MM.1S (cell line): ENCODE measurements at regions not wholly inside any gene's neighbourhood (a gene's known extent, or its start where the extent isn't known, plus 50 kb on each side); places are given as distances from the start of the nearest gene placed in this dataset.

Source experiments
- EZH2 ChIP-seq: fragments of 300-600 bp; sonication (generic); optimal IDR thresholded peaks from 2 replicates; pipeline ENCODE3; 2017; ENCODE audit warnings: low read depth, mild to moderate bottlenecking, antibody characterized with exemption, low read length, mixed read lengths
- EZH2phosphoT487 ChIP-seq: fragments of 300-600 bp; sonication (generic); IDR thresholded peaks from 2 replicates; pipeline ENCODE4 v1.6.1; 2018; ENCODE audit warnings: antibody characterized with exemption, low read length
- TF ChIP-seq, protein P1 (sequence below): fragments of 300-600 bp; sonication (generic); IDR thresholded peaks from 2 replicates; pipeline ENCODE4 v1.5.1; 2016; ENCODE audit warnings: antibody characterized with exemption, low read length, mixed read lengths

DNA sequence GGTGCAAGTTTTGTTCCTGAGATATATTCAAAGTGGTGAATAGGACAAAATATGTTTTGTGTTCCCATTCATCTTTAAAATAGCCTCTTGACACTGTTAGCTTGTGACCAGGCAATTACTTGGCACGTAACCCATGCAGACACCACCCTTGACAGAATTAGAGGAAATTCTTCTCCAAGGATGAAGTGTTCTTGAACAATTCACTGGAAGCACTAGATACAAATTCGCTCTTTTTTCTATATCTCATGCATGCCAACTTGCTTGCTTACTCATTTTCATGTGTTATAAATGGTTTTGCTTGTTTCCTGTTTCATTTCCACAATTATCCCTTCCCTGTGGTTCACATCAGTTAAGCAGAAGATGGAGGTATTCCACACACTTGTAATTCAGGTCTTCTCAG, 105.2 kb upstream of the MAN1A1 start:
- TF ChIP-seq EZH2, result no peak
- TF ChIP-seq, protein P1, sequence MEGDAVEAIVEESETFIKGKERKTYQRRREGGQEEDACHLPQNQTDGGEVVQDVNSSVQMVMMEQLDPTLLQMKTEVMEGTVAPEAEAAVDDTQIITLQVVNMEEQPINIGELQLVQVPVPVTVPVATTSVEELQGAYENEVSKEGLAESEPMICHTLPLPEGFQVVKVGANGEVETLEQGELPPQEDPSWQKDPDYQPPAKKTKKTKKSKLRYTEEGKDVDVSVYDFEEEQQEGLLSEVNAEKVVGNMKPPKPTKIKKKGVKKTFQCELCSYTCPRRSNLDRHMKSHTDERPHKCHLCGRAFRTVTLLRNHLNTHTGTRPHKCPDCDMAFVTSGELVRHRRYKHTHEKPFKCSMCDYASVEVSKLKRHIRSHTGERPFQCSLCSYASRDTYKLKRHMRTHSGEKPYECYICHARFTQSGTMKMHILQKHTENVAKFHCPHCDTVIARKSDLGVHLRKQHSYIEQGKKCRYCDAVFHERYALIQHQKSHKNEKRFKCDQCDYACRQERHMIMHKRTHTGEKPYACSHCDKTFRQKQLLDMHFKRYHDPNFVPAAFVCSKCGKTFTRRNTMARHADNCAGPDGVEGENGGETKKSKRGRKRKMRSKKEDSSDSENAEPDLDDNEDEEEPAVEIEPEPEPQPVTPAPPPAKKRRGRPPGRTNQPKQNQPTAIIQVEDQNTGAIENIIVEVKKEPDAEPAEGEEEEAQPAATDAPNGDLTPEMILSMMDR, result no peak
- no peak for TF ChIP-seq EZH2phosphoT487
